ENCODE measurements at regions not wholly inside any gene's neighbourhood (a gene's known extent, or its start where the extent isn't known, plus 50 kb on each side); places are given as distances from the start of the nearest gene placed in this dataset.
"Not testable (repeated sequence)": the region's sequence is repeated elsewhere in the genome, so short reads cannot be mapped to it uniquely, and the experiment has no call there.

GRCh38 chr12:97076912-97077311, 169.9 kb downstream of the NEDD1 start:
- not testable (repeated sequence) for H3K23ac ChIP-seq (ENCODE audit: low read length in 2 of 2); H3K4me1 ChIP-seq (ENCODE audit: control insufficient read depth, insufficient read depth, low read depth, low read length); H3K79me1 ChIP-seq (replicated peaks; ENCODE audit: low read length, poor library complexity, severe bottlenecking); H4K91ac ChIP-seq (ENCODE audit: low read length); H3K27me3 ChIP-seq (ENCODE audit: control insufficient read depth in 1 of 2, insufficient read depth in 1 of 2, low read length in 2 of 2); DNase-seq; H3K18ac ChIP-seq (ENCODE audit: low read depth in 1 of 2, low read length in 2 of 2); H2BK12ac ChIP-seq (ENCODE audit: low read length in 2 of 2); H3K4ac ChIP-seq (ENCODE audit: low read depth in 1 of 2, low read length in 2 of 2); H2BK5ac ChIP-seq (ENCODE audit: low read depth, low read length, poor library complexity, severe bottlenecking); H3K36me3 ChIP-seq (ENCODE audit: control insufficient read depth in 1 of 2, insufficient read depth in 2 of 2, low read depth in 1 of 2, low read length in 2 of 2); H3K9me3 ChIP-seq (ENCODE audit: control insufficient read depth, low read length); H2AK5ac ChIP-seq (ENCODE audit: low read length, severe bottlenecking); H3K14ac ChIP-seq (ENCODE audit: low read length in 2 of 2); H3K4me2 ChIP-seq (ENCODE audit: low read length, poor library complexity, severe bottlenecking); H3K27ac ChIP-seq (ENCODE audit: low read length, poor library complexity, severe bottlenecking); H2BK120ac ChIP-seq (ENCODE audit: low read depth, low read length); H2AFZ ChIP-seq (ENCODE audit: low read depth, low read length); H4K8ac ChIP-seq (ENCODE audit: low read length); H3K9ac ChIP-seq (ENCODE audit: low read length); H2BK15ac ChIP-seq (ENCODE audit: low read depth, poor library complexity, severe bottlenecking); H3K4me3 ChIP-seq (ENCODE audit: insufficient read depth in 1 of 2, low read depth in 1 of 2, low read length in 2 of 2)
- 75% methylated on average over 5 of the region's 9 CpGs for WGBS

- no peaks in the 10 kb centered on the region for H3K36me3 ChIP-seq (ENCODE audit: control insufficient read depth in 1 of 2, insufficient read depth in 2 of 2, low read depth in 1 of 2, low read length in 2 of 2)
- no peak overlapping the region for H2BK120ac ChIP-seq (ENCODE audit: low read depth, low read length)
- H3K4me2 ChIP-seq (ENCODE audit: low read length, poor library complexity, severe bottlenecking) = no peak overlapping the region
- no peak for DNase-seq
- no peak overlapping the region for H2BK5ac ChIP-seq (ENCODE audit: low read depth, low read length, poor library complexity, severe bottlenecking)
- no peaks in the 10 kb centered on the region for H3K79me1 ChIP-seq (replicated peaks; ENCODE audit: low read length, poor library complexity, severe bottlenecking)
- no peak overlapping the region for H3K14ac ChIP-seq (ENCODE audit: low read length in 2 of 2)
- no peak overlapping the region for H4K91ac ChIP-seq (ENCODE audit: low read length)
- no peak overlapping the region for H3K18ac ChIP-seq (ENCODE audit: low read depth in 1 of 2, low read length in 2 of 2)
- H2AK5ac ChIP-seq (ENCODE audit: low read length, severe bottlenecking) = no peak overlapping the region
- H2BK12ac ChIP-seq (ENCODE audit: low read length in 2 of 2) = no peak overlapping the region
- no peak overlapping the region for H3K4me3 ChIP-seq (ENCODE audit: insufficient read depth in 1 of 2, low read depth in 1 of 2, low read length in 2 of 2)
- no peaks in the 10 kb centered on the region for H3K4me1 ChIP-seq (ENCODE audit: control insufficient read depth, insufficient read depth, low read depth, low read length)
- no peak overlapping the region for H4K8ac ChIP-seq (ENCODE audit: low read length)
- H3K4ac ChIP-seq (ENCODE audit: low read depth in 1 of 2, low read length in 2 of 2) = no peak overlapping the region
- peaks cover 0 to 4% of the 10 kb centered on the region in 2 experiments for H3K27me3 ChIP-seq (ENCODE audit: control insufficient read depth in 1 of 2, insufficient read depth in 1 of 2, low read length in 2 of 2)
- H3K9me3 ChIP-seq (ENCODE audit: control insufficient read depth, low read length) = no peaks in the 10 kb centered on the region
- no peak overlapping the region for H3K23ac ChIP-seq (ENCODE audit: low read length in 2 of 2)
- H3K27ac ChIP-seq (ENCODE audit: low read length, poor library complexity, severe bottlenecking) = no peak overlapping the region
- no peak overlapping the region for H3K9ac ChIP-seq (ENCODE audit: low read length)
- no peak overlapping the region for H2AFZ ChIP-seq (ENCODE audit: low read depth, low read length)
- H2BK15ac ChIP-seq (ENCODE audit: low read depth, poor library complexity, severe bottlenecking) = no peak overlapping the region
Observed at GRCh38 chr12:97082029-97082428, 175.0 kb downstream of the NEDD1 start.

GRCh38 chr12:97093187-97093683, 186.2 kb downstream of the NEDD1 start:
- H3K4ac ChIP-seq (ENCODE audit: low read depth in 1 of 2, low read length in 2 of 2) = no peak overlapping the region
- no peak overlapping the region for H2BK120ac ChIP-seq (ENCODE audit: low read depth, low read length)
- H2BK5ac ChIP-seq (ENCODE audit: low read depth, low read length, poor library complexity, severe bottlenecking) = no peak overlapping the region
- no peak overlapping the region for H3K4me3 ChIP-seq (ENCODE audit: insufficient read depth in 1 of 2, low read depth in 1 of 2, low read length in 2 of 2)
- H3K23ac ChIP-seq (ENCODE audit: low read length in 2 of 2) = no peak overlapping the region
- peaks cover 2% of the 10 kb centered on the region for H3K4me1 ChIP-seq (ENCODE audit: control insufficient read depth, insufficient read depth, low read depth, low read length)
- 65% methylated on average over 5 of the region's 6 CpGs for WGBS
- no peak overlapping the region for H3K4me2 ChIP-seq (ENCODE audit: low read length, poor library complexity, severe bottlenecking)
- H2AK5ac ChIP-seq (ENCODE audit: low read length, severe bottlenecking) = no peak overlapping the region
- no peak overlapping the region for H3K14ac ChIP-seq (ENCODE audit: low read length in 2 of 2)
- H3K36me3 ChIP-seq (ENCODE audit: control insufficient read depth in 1 of 2, insufficient read depth in 2 of 2, low read depth in 1 of 2, low read length in 2 of 2) = no peaks in the 10 kb centered on the region
- H4K91ac ChIP-seq (ENCODE audit: low read length) = no peak overlapping the region
- no peak overlapping the region for H3K9ac ChIP-seq (ENCODE audit: low read length)
- no peak overlapping the region for H2AFZ ChIP-seq (ENCODE audit: low read depth, low read length)
- H3K9me3 ChIP-seq (ENCODE audit: control insufficient read depth, low read length) = no peaks in the 10 kb centered on the region
- no peak overlapping the region for H3K27ac ChIP-seq (ENCODE audit: low read length, poor library complexity, severe bottlenecking)
- H2BK12ac ChIP-seq (ENCODE audit: low read length in 2 of 2) = no peak overlapping the region
- no peak overlapping the region for H4K8ac ChIP-seq (ENCODE audit: low read length)
- DNase-seq = no peak
- H2BK15ac ChIP-seq (ENCODE audit: low read depth, poor library complexity, severe bottlenecking) = no peak overlapping the region
- H3K18ac ChIP-seq (ENCODE audit: low read depth in 1 of 2, low read length in 2 of 2) = no peak overlapping the region
- no peaks in the 10 kb centered on the region for H3K27me3 ChIP-seq (ENCODE audit: control insufficient read depth in 1 of 2, insufficient read depth in 1 of 2, low read length in 2 of 2)
- H3K79me1 ChIP-seq (replicated peaks; ENCODE audit: low read length, poor library complexity, severe bottlenecking) = no peaks in the 10 kb centered on the region

GRCh38 chr12:97097734-97098133, 190.7 kb downstream of the NEDD1 start:
- DNase-seq = no peak
- no peak overlapping the region for H4K8ac ChIP-seq (ENCODE audit: low read length)
- no peak overlapping the region for H2AFZ ChIP-seq (ENCODE audit: low read depth, low read length)
- H3K4ac ChIP-seq (ENCODE audit: low read depth in 1 of 2, low read length in 2 of 2) = no peak overlapping the region
- H3K4me3 ChIP-seq (ENCODE audit: insufficient read depth in 1 of 2, low read depth in 1 of 2, low read length in 2 of 2) = no peak overlapping the region
- H3K27ac ChIP-seq (ENCODE audit: low read length, poor library complexity, severe bottlenecking) = no peak overlapping the region
- H3K4me2 ChIP-seq (ENCODE audit: low read length, poor library complexity, severe bottlenecking) = no peak overlapping the region
- H4K91ac ChIP-seq (ENCODE audit: low read length) = no peak overlapping the region
- no peak overlapping the region for H2BK15ac ChIP-seq (ENCODE audit: low read depth, poor library complexity, severe bottlenecking)
- H3K79me1 ChIP-seq (replicated peaks; ENCODE audit: low read length, poor library complexity, severe bottlenecking) = no peaks in the 10 kb centered on the region
- no peaks in the 10 kb centered on the region for H3K27me3 ChIP-seq (ENCODE audit: control insufficient read depth in 1 of 2, insufficient read depth in 1 of 2, low read length in 2 of 2)
- no peak overlapping the region for H3K23ac ChIP-seq (ENCODE audit: low read length in 2 of 2)
- H3K9ac ChIP-seq (ENCODE audit: low read length) = no peak overlapping the region
- no peaks in the 10 kb centered on the region for H3K9me3 ChIP-seq (ENCODE audit: control insufficient read depth, low read length)
- no peak overlapping the region for H3K14ac ChIP-seq (ENCODE audit: low read length in 2 of 2)
- no peak overlapping the region for H3K18ac ChIP-seq (ENCODE audit: low read depth in 1 of 2, low read length in 2 of 2)
- no peaks in the 10 kb centered on the region for H3K36me3 ChIP-seq (ENCODE audit: control insufficient read depth in 1 of 2, insufficient read depth in 2 of 2, low read depth in 1 of 2, low read length in 2 of 2)
- H2BK5ac ChIP-seq (ENCODE audit: low read depth, low read length, poor library complexity, severe bottlenecking) = no peak overlapping the region
- H2BK12ac ChIP-seq (ENCODE audit: low read length in 2 of 2) = no peak overlapping the region
- no peak overlapping the region for H2AK5ac ChIP-seq (ENCODE audit: low read length, severe bottlenecking)
- peaks cover 2% of the 10 kb centered on the region for H3K4me1 ChIP-seq (ENCODE audit: control insufficient read depth, insufficient read depth, low read depth, low read length)
- 50% methylated on average over 1 of the region's 1 CpG for WGBS
- H2BK120ac ChIP-seq (ENCODE audit: low read depth, low read length) = no peak overlapping the region
